ENCODE measurements at regions not wholly inside any gene's neighbourhood (a gene's known extent, or its start where the extent isn't known, plus 50 kb on each side); places are given as distances from the start of the nearest gene placed in this dataset.

GRCh38 chr3:174662653-174663052 is 196.5 kb upstream of the NAALADL2 start:
- no peak for TF ChIP-seq CTCF (IDR thresholded peaks at IDR 0.05; ENCODE audit: extremely low read depth, insufficient read depth, missing control alignments)
- DNase-seq (ENCODE audit: low spot score) = no peak
- in situ Hi-C loops (cut with MboI; ENCODE audit: low pct_unique_long_range_greater_than_20kb, low sequenced_read_pairs, unreplicated experiment) = no loop called here

GRCh38 chr3:174667386-174667785 is 191.7 kb upstream of the NAALADL2 start:
- no peak for TF ChIP-seq CTCF (IDR thresholded peaks at IDR 0.05; ENCODE audit: extremely low read depth, insufficient read depth, missing control alignments)
- in situ Hi-C loops (cut with MboI; ENCODE audit: low pct_unique_long_range_greater_than_20kb, low sequenced_read_pairs, unreplicated experiment) = no loop called here
- DNase-seq (ENCODE audit: low spot score) = no peak

- no peak for DNase-seq (ENCODE audit: low spot score)
- in situ Hi-C loops (cut with MboI; ENCODE audit: low pct_unique_long_range_greater_than_20kb, low sequenced_read_pairs, unreplicated experiment) = no loop called here
- TF ChIP-seq CTCF (IDR thresholded peaks at IDR 0.05; ENCODE audit: extremely low read depth, insufficient read depth, missing control alignments) = no peak
These were observed 183.7 kb upstream of the NAALADL2 start for GRCh38 chr3:174675406-174675805.

GRCh38 chr3:174681784-174682183 is 177.3 kb upstream of the NAALADL2 start:
- DNase-seq (ENCODE audit: low spot score) = no peak

GRCh38 chr3:174685796-174686195 is 173.3 kb upstream of the NAALADL2 start:
- DNase-seq (ENCODE audit: low spot score) = no peak
- no peak for TF ChIP-seq CTCF (IDR thresholded peaks at IDR 0.05; ENCODE audit: extremely low read depth, insufficient read depth, missing control alignments)
- in situ Hi-C loops (cut with MboI; ENCODE audit: low pct_unique_long_range_greater_than_20kb, low sequenced_read_pairs, unreplicated experiment) = no loop called here

More at GRCh38 chr3:174681784-174682183, 177.3 kb upstream of the NAALADL2 start:
- in situ Hi-C loops (cut with MboI; ENCODE audit: low pct_unique_long_range_greater_than_20kb, low sequenced_read_pairs, unreplicated experiment) = no loop called here
- TF ChIP-seq CTCF (IDR thresholded peaks at IDR 0.05; ENCODE audit: extremely low read depth, insufficient read depth, missing control alignments) = no peak

GRCh38 chr3:174697310-174697709 is 161.8 kb upstream of the NAALADL2 start:
- no peak for DNase-seq (ENCODE audit: low spot score)
- TF ChIP-seq CTCF (IDR thresholded peaks at IDR 0.05; ENCODE audit: extremely low read depth, insufficient read depth, missing control alignments) = no peak
- in situ Hi-C loops (cut with MboI; ENCODE audit: low pct_unique_long_range_greater_than_20kb, low sequenced_read_pairs, unreplicated experiment) = no loop called here

GRCh38 chr3:174700736-174701135 is 158.4 kb upstream of the NAALADL2 start:
- DNase-seq (ENCODE audit: low spot score) = no peak
- in situ Hi-C loops (cut with MboI; ENCODE audit: low pct_unique_long_range_greater_than_20kb, low sequenced_read_pairs, unreplicated experiment) = no loop called here
- no peak for TF ChIP-seq CTCF (IDR thresholded peaks at IDR 0.05; ENCODE audit: extremely low read depth, insufficient read depth, missing control alignments)
